22Rv1 (cell line): ENCODE measurements at regions not wholly inside any gene's neighbourhood (a gene's known extent, or its start where the extent isn't known, plus 50 kb on each side); places are given as distances from the start of the nearest gene placed in this dataset.

ENCODE experiments used
- CTCF ChIP-seq: fragments of 450-650 bp; IDR thresholded peaks from 2 replicates; pipeline ENCODE4 v1.5.1; 2017; ENCODE audit warnings: mild to moderate bottlenecking
- ZFX ChIP-seq: fragments of 450-650 bp; IDR thresholded peaks from 2 replicates; pipeline ENCODE4 v1.6.1; 2017; ENCODE audit warnings: antibody characterized with exemption, borderline replicate concordance

DNA sequence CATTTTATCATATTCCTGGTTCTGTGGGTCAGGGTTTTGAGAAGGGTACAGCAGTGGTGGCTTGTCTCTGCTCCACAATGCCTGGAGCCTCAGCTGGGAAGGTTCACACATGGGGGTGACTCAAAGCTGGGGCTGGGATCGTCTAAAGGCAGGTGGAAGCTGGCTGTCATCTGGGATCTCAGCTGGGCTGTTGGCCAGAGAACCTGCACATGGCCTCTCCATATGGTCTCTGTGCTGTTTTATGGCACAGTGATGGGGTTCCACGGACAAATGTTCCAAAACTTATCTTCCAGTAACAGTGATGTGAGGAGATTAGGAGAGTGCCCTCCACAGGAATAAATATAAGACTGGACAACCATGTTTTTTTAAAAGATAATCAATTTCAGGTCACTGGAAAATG lies 191.4 kb downstream of the SS18 start:
- TF ChIP-seq CTCF (no peak), ZFX (no peak)
